GM12865 (cell line): ENCODE measurements at regions not wholly inside any gene's neighbourhood (a gene's known extent, or its start where the extent isn't known, plus 50 kb on each side); places are given as distances from the start of the nearest gene placed in this dataset.

ENCODE experiments used
- DNase-seq: peaks from one replicate; pipeline ENCODE4 v3.0.0; 2010; ENCODE audit warnings: low read depth
- H3K4me3 ChIP-seq: 2 replicates; pipeline ENCODE4 v1.5.1; 2011; ENCODE audit warnings: mild to moderate bottlenecking, low read depth, low read length, control low read depth
- CTCF ChIP-seq: IDR thresholded peaks from 2 replicates; pipeline ENCODE4 v1.5.1; 2011; ENCODE audit warnings: low read length, control low read depth, low read depth, inconsistent platforms; ENCODE audit not compliant: insufficient read depth; ENCODE audit errors: missing control alignments

- TF ChIP-seq CTCF, result no peak
- H3K4me3 ChIP-seq, result no peak overlapping the region
- DNase-seq, result no peak
Observed at GRCh38 chr20:7332169-7332568, 564.7 kb downstream of the BMP2 start.

- TF ChIP-seq CTCF, result no peak
- no peak for DNase-seq
- H3K4me3 ChIP-seq, result no peak overlapping the region
Observed at GRCh38 chr20:7333841-7334240, 566.4 kb downstream of the BMP2 start.

GRCh38 chr20:7346026-7346425, 578.5 kb downstream of the BMP2 start:
- no peak for DNase-seq
- TF ChIP-seq CTCF, result no peak
- H3K4me3 ChIP-seq, result no peak overlapping the region

GRCh38 chr20:7346562-7346961, 579.1 kb downstream of the BMP2 start:
- no peak for TF ChIP-seq CTCF
- H3K4me3 ChIP-seq, result no peak overlapping the region
- DNase-seq, result no peak

- no peak for DNase-seq
- no peak for TF ChIP-seq CTCF
- no peak overlapping the region for H3K4me3 ChIP-seq
Observed at GRCh38 chr20:7347409-7347808, 579.9 kb downstream of the BMP2 start.

GRCh38 chr20:7348253-7348652, 580.8 kb downstream of the BMP2 start:
- TF ChIP-seq CTCF, result no peak
- H3K4me3 ChIP-seq, result no peak overlapping the region
- no peak for DNase-seq

GRCh38 chr20:7352165-7352564, 584.7 kb downstream of the BMP2 start:
- no peak for DNase-seq
- no peak for TF ChIP-seq CTCF

More at GRCh38 chr20:7352165-7352564, 584.7 kb downstream of the BMP2 start:
- no peak overlapping the region for H3K4me3 ChIP-seq
